ENCODE measurements at regions not wholly inside any gene's neighbourhood (a gene's known extent, or its start where the extent isn't known, plus 50 kb on each side); places are given as distances from the start of the nearest gene placed in this dataset.

DNA sequence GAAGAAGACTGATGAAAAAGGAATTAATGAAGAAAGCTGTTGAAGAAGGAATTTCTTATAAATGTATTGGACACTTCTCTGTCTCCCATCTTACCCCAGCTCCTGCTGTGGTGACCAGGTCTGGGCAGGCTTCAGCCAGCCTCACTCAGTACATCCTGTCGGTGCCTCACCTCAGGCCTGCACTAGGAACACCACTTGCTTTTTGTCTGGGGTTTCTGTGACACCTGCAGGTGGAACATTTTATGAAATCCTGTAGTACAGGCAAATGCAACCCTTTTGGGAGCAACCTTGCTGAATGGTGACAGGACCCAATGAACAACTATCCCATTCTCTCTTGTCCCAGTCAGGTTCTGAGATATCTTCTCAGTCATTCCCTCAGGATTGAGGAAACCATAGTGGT is 129.7 kb downstream of the PRDM13 start:
- Histone ChIP-seq H3K9me3 (ENCODE audit: insufficient read depth, low read length) (no peaks in the 10 kb centered on the region), H3K27me3 (ENCODE audit: low read depth, low read length) (no peaks in the 10 kb centered on the region; the same call in 1 of the 2 replicates), H3K4me3 (ENCODE audit: low read length) (no peak overlapping the region), H2AFZ (ENCODE audit: low read depth, low read length) (no peak overlapping the region), H3K27ac (ENCODE audit: low read length) (no peak overlapping the region), H3K79me2 (ENCODE audit: low read length) (no peaks in the 10 kb centered on the region), H3K4me1 (ENCODE audit: low read length) (no peaks in the 10 kb centered on the region), H3K36me3 (replicated peaks; ENCODE audit: low read depth, low read length) (no peaks in the 10 kb centered on the region), H4K20me1 (ENCODE audit: insufficient read depth, low read length) (no peaks in the 10 kb centered on the region), H3K4me2 (ENCODE audit: low read length) (no peak overlapping the region), H3K9ac (ENCODE audit: low read length) (no peak overlapping the region)
- no peak for TF ChIP-seq EZH2phosphoT487 (IDR thresholded peaks at IDR 0.05; ENCODE audit: low read depth)
- TF ChIP-seq, protein P1, sequence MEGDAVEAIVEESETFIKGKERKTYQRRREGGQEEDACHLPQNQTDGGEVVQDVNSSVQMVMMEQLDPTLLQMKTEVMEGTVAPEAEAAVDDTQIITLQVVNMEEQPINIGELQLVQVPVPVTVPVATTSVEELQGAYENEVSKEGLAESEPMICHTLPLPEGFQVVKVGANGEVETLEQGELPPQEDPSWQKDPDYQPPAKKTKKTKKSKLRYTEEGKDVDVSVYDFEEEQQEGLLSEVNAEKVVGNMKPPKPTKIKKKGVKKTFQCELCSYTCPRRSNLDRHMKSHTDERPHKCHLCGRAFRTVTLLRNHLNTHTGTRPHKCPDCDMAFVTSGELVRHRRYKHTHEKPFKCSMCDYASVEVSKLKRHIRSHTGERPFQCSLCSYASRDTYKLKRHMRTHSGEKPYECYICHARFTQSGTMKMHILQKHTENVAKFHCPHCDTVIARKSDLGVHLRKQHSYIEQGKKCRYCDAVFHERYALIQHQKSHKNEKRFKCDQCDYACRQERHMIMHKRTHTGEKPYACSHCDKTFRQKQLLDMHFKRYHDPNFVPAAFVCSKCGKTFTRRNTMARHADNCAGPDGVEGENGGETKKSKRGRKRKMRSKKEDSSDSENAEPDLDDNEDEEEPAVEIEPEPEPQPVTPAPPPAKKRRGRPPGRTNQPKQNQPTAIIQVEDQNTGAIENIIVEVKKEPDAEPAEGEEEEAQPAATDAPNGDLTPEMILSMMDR (IDR thresholded peaks at IDR 0.05; ENCODE audit: low read depth, low read length), result no peak

DNA sequence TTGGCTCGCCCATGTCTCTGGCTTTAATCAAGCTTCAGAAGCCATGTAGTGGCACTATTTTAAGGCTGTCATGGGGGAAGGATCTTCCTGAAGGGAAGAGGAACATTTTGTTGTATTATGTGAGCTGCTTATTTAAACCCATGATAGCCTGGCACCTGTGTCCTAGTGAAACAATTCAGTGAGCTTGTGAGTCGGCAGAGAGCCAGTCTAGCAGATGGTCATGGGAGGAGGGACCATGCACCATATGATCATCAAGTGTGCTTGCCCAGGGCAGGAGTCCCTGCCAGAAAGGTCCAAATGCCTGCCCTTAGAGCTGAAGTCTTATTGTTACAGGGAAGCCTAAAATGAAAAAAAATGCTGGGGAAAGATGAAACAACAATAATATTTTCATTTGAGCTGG is 132.9 kb downstream of the PRDM13 start:
- H4K20me1 ChIP-seq (ENCODE audit: insufficient read depth, low read length), result no peaks in the 10 kb centered on the region
- H3K27ac ChIP-seq (ENCODE audit: low read length), result no peak overlapping the region
- H3K36me3 ChIP-seq (replicated peaks; ENCODE audit: low read depth, low read length), result no peaks in the 10 kb centered on the region
- no peak overlapping the region for H3K4me2 ChIP-seq (ENCODE audit: low read length)
- no peak for TF ChIP-seq EZH2phosphoT487 (IDR thresholded peaks at IDR 0.05; ENCODE audit: low read depth)
- TF ChIP-seq, protein P1 (IDR thresholded peaks at IDR 0.05; ENCODE audit: low read depth, low read length), result no peak
- no peaks in the 10 kb centered on the region for H3K9me3 ChIP-seq (ENCODE audit: insufficient read depth, low read length)
- no peaks in the 10 kb centered on the region for H3K79me2 ChIP-seq (ENCODE audit: low read length)
- no peaks in the 10 kb centered on the region; the same call in 1 of the 2 replicates for H3K27me3 ChIP-seq (ENCODE audit: low read depth, low read length)
- H3K4me3 ChIP-seq (ENCODE audit: low read length), result no peak overlapping the region
- no peak overlapping the region for H2AFZ ChIP-seq (ENCODE audit: low read depth, low read length)
- H3K4me1 ChIP-seq (ENCODE audit: low read length), result no peaks in the 10 kb centered on the region
- H3K9ac ChIP-seq (ENCODE audit: low read length), result no peak overlapping the region

- no peaks in the 10 kb centered on the region for H3K79me2 ChIP-seq (ENCODE audit: low read length)
- H3K4me2 ChIP-seq (ENCODE audit: low read length), result no peak overlapping the region
- no peaks in the 10 kb centered on the region for H3K36me3 ChIP-seq (replicated peaks; ENCODE audit: low read depth, low read length)
- H3K4me1 ChIP-seq (ENCODE audit: low read length), result no peaks in the 10 kb centered on the region
- no peak overlapping the region for H3K4me3 ChIP-seq (ENCODE audit: low read length)
- no peaks in the 10 kb centered on the region for H3K9me3 ChIP-seq (ENCODE audit: insufficient read depth, low read length)
- no peak overlapping the region for H3K9ac ChIP-seq (ENCODE audit: low read length)
- no peaks in the 10 kb centered on the region; the same call in 1 of the 2 replicates for H3K27me3 ChIP-seq (ENCODE audit: low read depth, low read length)
- TF ChIP-seq, protein P1 (IDR thresholded peaks at IDR 0.05; ENCODE audit: low read depth, low read length), result no peak
- no peak for TF ChIP-seq EZH2phosphoT487 (IDR thresholded peaks at IDR 0.05; ENCODE audit: low read depth)
- no peak overlapping the region for H2AFZ ChIP-seq (ENCODE audit: low read depth, low read length)
- H4K20me1 ChIP-seq (ENCODE audit: insufficient read depth, low read length), result no peaks in the 10 kb centered on the region
- no peak overlapping the region for H3K27ac ChIP-seq (ENCODE audit: low read length)
Observed at GRCh38 chr6:99741092-99741491, 134.5 kb downstream of the PRDM13 start.

- no peaks in the 10 kb centered on the region for H3K4me1 ChIP-seq (ENCODE audit: low read length)
- no peak overlapping the region for H3K4me3 ChIP-seq (ENCODE audit: low read length)
- H3K27ac ChIP-seq (ENCODE audit: low read length), result no peak overlapping the region
- H3K79me2 ChIP-seq (ENCODE audit: low read length), result no peaks in the 10 kb centered on the region
- no peak overlapping the region for H3K4me2 ChIP-seq (ENCODE audit: low read length)
- H3K9ac ChIP-seq (ENCODE audit: low read length), result no peak overlapping the region
- no peaks in the 10 kb centered on the region; the same call in 1 of the 2 replicates for H3K27me3 ChIP-seq (ENCODE audit: low read depth, low read length)
- TF ChIP-seq, protein P1 (IDR thresholded peaks at IDR 0.05; ENCODE audit: low read depth, low read length), result no peak
- no peak for TF ChIP-seq EZH2phosphoT487 (IDR thresholded peaks at IDR 0.05; ENCODE audit: low read depth)
- no peaks in the 10 kb centered on the region for H3K9me3 ChIP-seq (ENCODE audit: insufficient read depth, low read length)
- H4K20me1 ChIP-seq (ENCODE audit: insufficient read depth, low read length), result no peaks in the 10 kb centered on the region
- no peaks in the 10 kb centered on the region for H3K36me3 ChIP-seq (replicated peaks; ENCODE audit: low read depth, low read length)
- no peak overlapping the region for H2AFZ ChIP-seq (ENCODE audit: low read depth, low read length)
Observed at GRCh38 chr6:99743647-99744046, 137.0 kb downstream of the PRDM13 start.
